Nephron (organoid): ENCODE measurements at regions not wholly inside any gene's neighbourhood (a gene's known extent, or its start where the extent isn't known, plus 50 kb on each side); places are given as distances from the start of the nearest gene placed in this dataset.

Experiments
- H3K27ac Mint-ChIP-seq, 3 experiments: 2 replicates each; pipeline ENCODE4 v1.8.0; 2020; ENCODE audit warnings: mixed read lengths in 3 of 3, mild to moderate bottlenecking in 2 of 3, moderate library complexity in 1 of 3
- H3K27me3 Mint-ChIP-seq: 2 replicates; pipeline ENCODE4 v1.8.0; 2021; ENCODE audit warnings: low read depth, mild to moderate bottlenecking, moderate library complexity, mixed read lengths
- H3K36me3 Mint-ChIP-seq: 2 replicates; pipeline ENCODE4 v1.8.0; 2020; ENCODE audit warnings: low read depth, mixed read lengths
- H3K4me1 Mint-ChIP-seq: 2 replicates; pipeline ENCODE4 v1.8.0; 2020; ENCODE audit warnings: mixed read lengths
- H3K4me3 Mint-ChIP-seq, 3 experiments: 2 replicates each; pipeline ENCODE4 v1.8.0; 2020; ENCODE audit warnings: mild to moderate bottlenecking in 3 of 3, mixed read lengths in 3 of 3, moderate library complexity in 2 of 3
- H3K9me3 Mint-ChIP-seq: 2 replicates; pipeline ENCODE4 v1.8.0; 2020; ENCODE audit warnings: mixed read lengths
- CTCF ChIP-seq, 3 experiments: fragments of 200-600 bp; sonication (generic); IDR thresholded peaks; one replicate each; pipeline ENCODE4 v1.5.0; 2021; ENCODE audit warnings: antibody characterized with exemption in 3 of 3; ENCODE audit not compliant: unreplicated experiment in 3 of 3

- peaks cover 2% of the 10 kb centered on the region for H3K9me3 Mint-ChIP-seq
- H3K27me3 Mint-ChIP-seq, result peaks cover 5% of the 10 kb centered on the region
- TF ChIP-seq CTCF (IDR thresholded peaks at IDR 0.05; ENCODE audit: unreplicated experiment in 3 of 3), result no peak
- H3K36me3 Mint-ChIP-seq, result no peaks in the 10 kb centered on the region
- H3K27ac Mint-ChIP-seq, result peak overlapping the region in 2 of 3 experiments; percentile 1 to 27
- peaks cover 26% of the 10 kb centered on the region for H3K4me1 Mint-ChIP-seq
- no peak overlapping the region for H3K4me3 Mint-ChIP-seq
These were observed 87.6 kb upstream of the RUNX1 start for GRCh38 chr21:35136586-35137219.

- Mint-ChIP-seq H3K9me3 (peaks cover 2% of the 10 kb centered on the region), H3K36me3 (no peaks in the 10 kb centered on the region), H3K4me3 (no peak overlapping the region), H3K27me3 (peaks cover 5% of the 10 kb centered on the region), H3K4me1 (peaks cover 26% of the 10 kb centered on the region), H3K27ac (peak overlapping the region in 2 of 3 experiments; percentile 27 to 33)
- no peak for TF ChIP-seq CTCF (IDR thresholded peaks at IDR 0.05; ENCODE audit: unreplicated experiment in 3 of 3)
These were observed 87.0 kb upstream of the RUNX1 start for GRCh38 chr21:35136106-35136505.

GRCh38 chr21:35135481-35135880 is 86.4 kb upstream of the RUNX1 start:
- TF ChIP-seq CTCF (IDR thresholded peaks at IDR 0.05; ENCODE audit: unreplicated experiment in 3 of 3), result no peak
- Mint-ChIP-seq H3K27me3 (peaks cover 6% of the 10 kb centered on the region), H3K9me3 (peaks cover 7% of the 10 kb centered on the region), H3K36me3 (no peaks in the 10 kb centered on the region), H3K27ac (no peak overlapping the region), H3K4me1 (peaks cover 21% of the 10 kb centered on the region), H3K4me3 (no peak overlapping the region)

- H3K27ac Mint-ChIP-seq, result no peak overlapping the region
- H3K27me3 Mint-ChIP-seq, result peaks cover 5% of the 10 kb centered on the region
- H3K36me3 Mint-ChIP-seq, result no peaks in the 10 kb centered on the region
- H3K4me1 Mint-ChIP-seq, result peaks cover 20% of the 10 kb centered on the region
- H3K4me3 Mint-ChIP-seq, result no peak overlapping the region
- peaks cover 11% of the 10 kb centered on the region for H3K9me3 Mint-ChIP-seq
- TF ChIP-seq CTCF (IDR thresholded peaks at IDR 0.05; ENCODE audit: unreplicated experiment in 3 of 3), result no peak
These were observed 85.2 kb upstream of the RUNX1 start for GRCh38 chr21:35134309-35134708.

- no peak for TF ChIP-seq CTCF (IDR thresholded peaks at IDR 0.05; ENCODE audit: unreplicated experiment in 3 of 3)
- no peak overlapping the region for H3K27ac Mint-ChIP-seq
- H3K4me1 Mint-ChIP-seq, result no peaks in the 10 kb centered on the region
- peaks cover 3% of the 10 kb centered on the region for H3K36me3 Mint-ChIP-seq
- no peak overlapping the region for H3K4me3 Mint-ChIP-seq
- H3K9me3 Mint-ChIP-seq, result peaks cover 35% of the 10 kb centered on the region
- H3K27me3 Mint-ChIP-seq, result peaks cover 20% of the 10 kb centered on the region
These were observed 79.4 kb upstream of the RUNX1 start for GRCh38 chr21:35128536-35128935.

- Mint-ChIP-seq H3K4me3 (no peak overlapping the region), H3K27me3 (peaks cover 20% of the 10 kb centered on the region), H3K4me1 (no peaks in the 10 kb centered on the region), H3K27ac (no peak overlapping the region), H3K36me3 (peaks cover 3% of the 10 kb centered on the region), H3K9me3 (peaks cover 39% of the 10 kb centered on the region)
- no peak for TF ChIP-seq CTCF (IDR thresholded peaks at IDR 0.05; ENCODE audit: unreplicated experiment in 3 of 3)
These were observed 78.7 kb upstream of the RUNX1 start for GRCh38 chr21:35127851-35128250.
